ENCODE measurements at regions not wholly inside any gene's neighbourhood (a gene's known extent, or its start where the extent isn't known, plus 50 kb on each side); places are given as distances from the start of the nearest gene placed in this dataset.

DNA sequence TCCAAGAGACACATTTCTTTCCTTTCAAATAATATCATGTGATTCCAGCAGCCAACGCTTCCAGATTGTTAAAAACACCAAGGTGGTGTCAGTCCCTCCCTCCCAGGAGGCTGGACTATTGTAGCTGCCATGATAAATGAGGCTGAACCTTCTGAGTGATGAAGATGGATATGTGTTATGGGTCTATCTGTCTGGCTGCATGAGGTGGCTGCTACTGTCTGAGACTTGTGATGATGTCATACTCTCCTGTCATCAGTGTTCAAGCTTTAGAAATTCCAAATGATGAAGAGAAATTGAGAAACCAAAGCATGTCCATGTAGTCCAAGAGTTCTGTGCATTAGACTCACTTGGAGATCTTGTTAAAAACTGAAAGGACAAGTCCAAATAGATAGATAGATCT is 683.0 kb downstream of the NTRK3 start:
- TF ChIP-seq, protein P1, sequence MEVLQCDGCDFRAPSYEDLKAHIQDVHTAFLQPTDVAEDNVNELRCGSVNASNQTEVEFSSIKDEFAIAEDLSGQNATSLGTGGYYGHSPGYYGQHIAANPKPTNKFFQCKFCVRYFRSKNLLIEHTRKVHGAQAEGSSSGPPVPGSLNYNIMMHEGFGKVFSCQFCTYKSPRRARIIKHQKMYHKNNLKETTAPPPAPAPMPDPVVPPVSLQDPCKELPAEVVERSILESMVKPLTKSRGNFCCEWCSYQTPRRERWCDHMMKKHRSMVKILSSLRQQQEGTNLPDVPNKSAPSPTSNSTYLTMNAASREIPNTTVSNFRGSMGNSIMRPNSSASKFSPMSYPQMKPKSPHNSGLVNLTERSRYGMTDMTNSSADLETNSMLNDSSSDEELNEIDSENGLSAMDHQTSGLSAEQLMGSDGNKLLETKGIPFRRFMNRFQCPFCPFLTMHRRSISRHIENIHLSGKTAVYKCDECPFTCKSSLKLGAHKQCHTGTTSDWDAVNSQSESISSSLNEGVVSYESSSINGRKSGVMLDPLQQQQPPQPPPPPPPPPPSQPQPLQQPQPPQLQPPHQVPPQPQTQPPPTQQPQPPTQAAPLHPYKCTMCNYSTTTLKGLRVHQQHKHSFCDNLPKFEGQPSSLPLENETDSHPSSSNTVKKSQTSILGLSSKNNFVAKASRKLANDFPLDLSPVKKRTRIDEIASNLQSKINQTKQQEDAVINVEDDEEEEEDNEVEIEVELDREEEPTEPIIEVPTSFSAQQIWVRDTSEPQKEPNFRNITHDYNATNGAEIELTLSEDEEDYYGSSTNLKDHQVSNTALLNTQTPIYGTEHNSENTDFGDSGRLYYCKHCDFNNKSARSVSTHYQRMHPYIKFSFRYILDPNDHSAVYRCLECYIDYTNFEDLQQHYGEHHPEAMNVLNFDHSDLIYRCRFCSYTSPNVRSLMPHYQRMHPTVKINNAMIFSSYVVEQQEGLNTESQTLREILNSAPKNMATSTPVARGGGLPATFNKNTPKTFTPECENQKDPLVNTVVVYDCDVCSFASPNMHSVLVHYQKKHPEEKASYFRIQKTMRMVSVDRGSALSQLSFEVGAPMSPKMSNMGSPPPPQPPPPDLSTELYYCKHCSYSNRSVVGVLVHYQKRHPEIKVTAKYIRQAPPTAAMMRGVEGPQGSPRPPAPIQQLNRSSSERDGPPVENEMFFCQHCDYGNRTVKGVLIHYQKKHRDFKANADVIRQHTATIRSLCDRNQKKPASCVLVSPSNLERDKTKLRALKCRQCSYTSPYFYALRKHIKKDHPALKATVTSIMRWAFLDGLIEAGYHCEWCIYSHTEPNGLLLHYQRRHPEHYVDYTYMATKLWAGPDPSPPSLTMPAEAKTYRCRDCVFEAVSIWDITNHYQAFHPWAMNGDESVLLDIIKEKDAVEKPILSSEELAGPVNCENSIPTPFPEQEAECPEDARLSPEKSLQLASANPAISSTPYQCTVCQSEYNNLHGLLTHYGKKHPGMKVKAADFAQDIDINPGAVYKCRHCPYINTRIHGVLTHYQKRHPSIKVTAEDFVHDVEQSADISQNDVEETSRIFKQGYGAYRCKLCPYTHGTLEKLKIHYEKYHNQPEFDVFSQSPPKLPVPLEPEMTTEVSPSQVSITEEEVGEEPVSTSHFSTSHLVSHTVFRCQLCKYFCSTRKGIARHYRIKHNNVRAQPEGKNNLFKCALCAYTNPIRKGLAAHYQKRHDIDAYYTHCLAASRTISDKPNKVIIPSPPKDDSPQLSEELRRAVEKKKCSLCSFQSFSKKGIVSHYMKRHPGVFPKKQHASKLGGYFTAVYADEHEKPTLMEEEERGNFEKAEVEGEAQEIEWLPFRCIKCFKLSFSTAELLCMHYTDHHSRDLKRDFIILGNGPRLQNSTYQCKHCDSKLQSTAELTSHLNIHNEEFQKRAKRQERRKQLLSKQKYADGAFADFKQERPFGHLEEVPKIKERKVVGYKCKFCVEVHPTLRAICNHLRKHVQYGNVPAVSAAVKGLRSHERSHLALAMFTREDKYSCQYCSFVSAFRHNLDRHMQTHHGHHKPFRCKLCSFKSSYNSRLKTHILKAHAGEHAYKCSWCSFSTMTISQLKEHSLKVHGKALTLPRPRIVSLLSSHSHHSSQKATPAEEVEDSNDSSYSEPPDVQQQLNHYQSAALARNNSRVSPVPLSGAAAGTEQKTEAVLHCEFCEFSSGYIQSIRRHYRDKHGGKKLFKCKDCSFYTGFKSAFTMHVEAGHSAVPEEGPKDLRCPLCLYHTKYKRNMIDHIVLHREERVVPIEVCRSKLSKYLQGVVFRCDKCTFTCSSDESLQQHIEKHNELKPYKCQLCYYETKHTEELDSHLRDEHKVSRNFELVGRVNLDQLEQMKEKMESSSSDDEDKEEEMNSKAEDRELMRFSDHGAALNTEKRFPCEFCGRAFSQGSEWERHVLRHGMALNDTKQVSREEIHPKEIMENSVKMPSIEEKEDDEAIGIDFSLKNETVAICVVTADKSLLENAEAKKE (CRISPR knock-in tag; IDR thresholded peaks at IDR 0.05): no peak
- TF ChIP-seq EZH2 (IDR thresholded peaks at IDR 0.05; ENCODE audit: low read depth, unreplicated experiment): no peak
- TF ChIP-seq, protein P2, sequence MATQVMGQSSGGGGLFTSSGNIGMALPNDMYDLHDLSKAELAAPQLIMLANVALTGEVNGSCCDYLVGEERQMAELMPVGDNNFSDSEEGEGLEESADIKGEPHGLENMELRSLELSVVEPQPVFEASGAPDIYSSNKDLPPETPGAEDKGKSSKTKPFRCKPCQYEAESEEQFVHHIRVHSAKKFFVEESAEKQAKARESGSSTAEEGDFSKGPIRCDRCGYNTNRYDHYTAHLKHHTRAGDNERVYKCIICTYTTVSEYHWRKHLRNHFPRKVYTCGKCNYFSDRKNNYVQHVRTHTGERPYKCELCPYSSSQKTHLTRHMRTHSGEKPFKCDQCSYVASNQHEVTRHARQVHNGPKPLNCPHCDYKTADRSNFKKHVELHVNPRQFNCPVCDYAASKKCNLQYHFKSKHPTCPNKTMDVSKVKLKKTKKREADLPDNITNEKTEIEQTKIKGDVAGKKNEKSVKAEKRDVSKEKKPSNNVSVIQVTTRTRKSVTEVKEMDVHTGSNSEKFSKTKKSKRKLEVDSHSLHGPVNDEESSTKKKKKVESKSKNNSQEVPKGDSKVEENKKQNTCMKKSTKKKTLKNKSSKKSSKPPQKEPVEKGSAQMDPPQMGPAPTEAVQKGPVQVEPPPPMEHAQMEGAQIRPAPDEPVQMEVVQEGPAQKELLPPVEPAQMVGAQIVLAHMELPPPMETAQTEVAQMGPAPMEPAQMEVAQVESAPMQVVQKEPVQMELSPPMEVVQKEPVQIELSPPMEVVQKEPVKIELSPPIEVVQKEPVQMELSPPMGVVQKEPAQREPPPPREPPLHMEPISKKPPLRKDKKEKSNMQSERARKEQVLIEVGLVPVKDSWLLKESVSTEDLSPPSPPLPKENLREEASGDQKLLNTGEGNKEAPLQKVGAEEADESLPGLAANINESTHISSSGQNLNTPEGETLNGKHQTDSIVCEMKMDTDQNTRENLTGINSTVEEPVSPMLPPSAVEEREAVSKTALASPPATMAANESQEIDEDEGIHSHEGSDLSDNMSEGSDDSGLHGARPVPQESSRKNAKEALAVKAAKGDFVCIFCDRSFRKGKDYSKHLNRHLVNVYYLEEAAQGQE (IDR thresholded peaks at IDR 0.05; ENCODE audit: unreplicated experiment): no peak
- TF ChIP-seq, protein P3, sequence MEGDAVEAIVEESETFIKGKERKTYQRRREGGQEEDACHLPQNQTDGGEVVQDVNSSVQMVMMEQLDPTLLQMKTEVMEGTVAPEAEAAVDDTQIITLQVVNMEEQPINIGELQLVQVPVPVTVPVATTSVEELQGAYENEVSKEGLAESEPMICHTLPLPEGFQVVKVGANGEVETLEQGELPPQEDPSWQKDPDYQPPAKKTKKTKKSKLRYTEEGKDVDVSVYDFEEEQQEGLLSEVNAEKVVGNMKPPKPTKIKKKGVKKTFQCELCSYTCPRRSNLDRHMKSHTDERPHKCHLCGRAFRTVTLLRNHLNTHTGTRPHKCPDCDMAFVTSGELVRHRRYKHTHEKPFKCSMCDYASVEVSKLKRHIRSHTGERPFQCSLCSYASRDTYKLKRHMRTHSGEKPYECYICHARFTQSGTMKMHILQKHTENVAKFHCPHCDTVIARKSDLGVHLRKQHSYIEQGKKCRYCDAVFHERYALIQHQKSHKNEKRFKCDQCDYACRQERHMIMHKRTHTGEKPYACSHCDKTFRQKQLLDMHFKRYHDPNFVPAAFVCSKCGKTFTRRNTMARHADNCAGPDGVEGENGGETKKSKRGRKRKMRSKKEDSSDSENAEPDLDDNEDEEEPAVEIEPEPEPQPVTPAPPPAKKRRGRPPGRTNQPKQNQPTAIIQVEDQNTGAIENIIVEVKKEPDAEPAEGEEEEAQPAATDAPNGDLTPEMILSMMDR (conservative IDR thresholded peaks at IDR 0.05; ENCODE audit: low read depth in 2 of 2): no peak
- TF ChIP-seq, protein P4, sequence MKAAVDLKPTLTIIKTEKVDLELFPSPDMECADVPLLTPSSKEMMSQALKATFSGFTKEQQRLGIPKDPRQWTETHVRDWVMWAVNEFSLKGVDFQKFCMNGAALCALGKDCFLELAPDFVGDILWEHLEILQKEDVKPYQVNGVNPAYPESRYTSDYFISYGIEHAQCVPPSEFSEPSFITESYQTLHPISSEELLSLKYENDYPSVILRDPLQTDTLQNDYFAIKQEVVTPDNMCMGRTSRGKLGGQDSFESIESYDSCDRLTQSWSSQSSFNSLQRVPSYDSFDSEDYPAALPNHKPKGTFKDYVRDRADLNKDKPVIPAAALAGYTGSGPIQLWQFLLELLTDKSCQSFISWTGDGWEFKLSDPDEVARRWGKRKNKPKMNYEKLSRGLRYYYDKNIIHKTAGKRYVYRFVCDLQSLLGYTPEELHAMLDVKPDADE (IDR thresholded peaks at IDR 0.05): no peak
- no peak for TF ChIP-seq EZH2phosphoT487 (IDR thresholded peaks at IDR 0.05; ENCODE audit: unreplicated experiment)
- no peak for TF ChIP-seq STAT1 (IDR thresholded peaks at IDR 0.05; ENCODE audit: unreplicated experiment)
